ENCODE measurements at regions not wholly inside any gene's neighbourhood (a gene's known extent, or its start where the extent isn't known, plus 50 kb on each side); places are given as distances from the start of the nearest gene placed in this dataset.

- WGBS, 2 donors = 77 to 79% methylated on average over 2 of the region's 2 CpGs
Observed at GRCh38 chr18:42168487-42168886, 213.5 kb downstream of the PIK3C3 start.

DNA sequence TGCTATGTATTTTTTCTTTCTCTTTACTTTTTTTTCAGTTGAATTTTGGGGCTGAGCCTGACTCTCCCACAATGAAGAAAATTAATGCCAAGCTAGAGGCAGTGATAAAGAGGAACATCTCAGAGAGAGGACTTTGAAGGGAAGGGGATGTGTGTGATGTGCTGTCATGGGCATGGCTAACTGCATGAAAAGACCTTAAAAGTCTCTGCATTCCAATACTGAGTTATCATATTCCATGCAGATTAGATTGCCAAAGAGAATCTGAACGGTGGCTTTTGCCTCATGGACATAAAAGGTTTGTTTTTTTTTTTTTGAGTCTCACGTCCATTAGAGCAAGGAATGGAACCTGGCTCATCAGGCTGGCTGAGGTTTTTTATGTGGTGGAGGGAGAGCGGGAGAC is 213.9 kb downstream of the PIK3C3 start:
- Histone ChIP-seq H3K27ac (no peak overlapping the region), H3K4me3 (no peak overlapping the region), H3K36me3 (no peaks in the 10 kb centered on the region), H3K4me1 (no peaks in the 10 kb centered on the region), H3K27me3 (no peaks in the 10 kb centered on the region), H3K9me3 (no peaks in the 10 kb centered on the region)
- ATAC-seq (ENCODE audit: low FRiP score in 2 of 2) = no peak
- DNase-seq = no peak
- WGBS, 2 donors = 50 to 71% methylated on average over 3 of the region's 3 CpGs
- TF ChIP-seq POLR2A (IDR thresholded peaks at IDR 0.05) (no peak), POLR2AphosphoS5 (IDR thresholded peaks at IDR 0.05) (no peak), EP300 (IDR thresholded peaks at IDR 0.05) (no peak)
- TF ChIP-seq, protein P1, sequence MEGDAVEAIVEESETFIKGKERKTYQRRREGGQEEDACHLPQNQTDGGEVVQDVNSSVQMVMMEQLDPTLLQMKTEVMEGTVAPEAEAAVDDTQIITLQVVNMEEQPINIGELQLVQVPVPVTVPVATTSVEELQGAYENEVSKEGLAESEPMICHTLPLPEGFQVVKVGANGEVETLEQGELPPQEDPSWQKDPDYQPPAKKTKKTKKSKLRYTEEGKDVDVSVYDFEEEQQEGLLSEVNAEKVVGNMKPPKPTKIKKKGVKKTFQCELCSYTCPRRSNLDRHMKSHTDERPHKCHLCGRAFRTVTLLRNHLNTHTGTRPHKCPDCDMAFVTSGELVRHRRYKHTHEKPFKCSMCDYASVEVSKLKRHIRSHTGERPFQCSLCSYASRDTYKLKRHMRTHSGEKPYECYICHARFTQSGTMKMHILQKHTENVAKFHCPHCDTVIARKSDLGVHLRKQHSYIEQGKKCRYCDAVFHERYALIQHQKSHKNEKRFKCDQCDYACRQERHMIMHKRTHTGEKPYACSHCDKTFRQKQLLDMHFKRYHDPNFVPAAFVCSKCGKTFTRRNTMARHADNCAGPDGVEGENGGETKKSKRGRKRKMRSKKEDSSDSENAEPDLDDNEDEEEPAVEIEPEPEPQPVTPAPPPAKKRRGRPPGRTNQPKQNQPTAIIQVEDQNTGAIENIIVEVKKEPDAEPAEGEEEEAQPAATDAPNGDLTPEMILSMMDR (IDR thresholded peaks at IDR 0.05) = no peak

More at GRCh38 chr18:42168487-42168886, 213.5 kb downstream of the PIK3C3 start:
- ATAC-seq (ENCODE audit: low FRiP score in 2 of 2) = no peak
- H3K9me3 ChIP-seq = no peaks in the 10 kb centered on the region
- no peak overlapping the region for H3K4me3 ChIP-seq
- H3K27me3 ChIP-seq = no peaks in the 10 kb centered on the region
- no peak for DNase-seq
- H3K27ac ChIP-seq = no peak overlapping the region
- no peak for TF ChIP-seq POLR2AphosphoS5 (IDR thresholded peaks at IDR 0.05)
- TF ChIP-seq, protein P1 (IDR thresholded peaks at IDR 0.05) = no peak
- no peak for TF ChIP-seq EP300 (IDR thresholded peaks at IDR 0.05)
- TF ChIP-seq POLR2A (IDR thresholded peaks at IDR 0.05) = no peak
- no peaks in the 10 kb centered on the region for H3K4me1 ChIP-seq
- no peaks in the 10 kb centered on the region for H3K36me3 ChIP-seq

- DNase-seq (no peak), ATAC-seq (ENCODE audit: low FRiP score in 2 of 2) (no peak)
- Histone ChIP-seq H3K9me3 (no peaks in the 10 kb centered on the region), H3K4me1 (no peaks in the 10 kb centered on the region), H3K36me3 (no peaks in the 10 kb centered on the region), H3K27ac (no peak overlapping the region), H3K4me3 (no peak overlapping the region), H3K27me3 (no peaks in the 10 kb centered on the region)
- TF ChIP-seq POLR2AphosphoS5 (IDR thresholded peaks at IDR 0.05) = no peak
- TF ChIP-seq EP300 (IDR thresholded peaks at IDR 0.05) = no peak
- no peak for TF ChIP-seq POLR2A (IDR thresholded peaks at IDR 0.05)
- TF ChIP-seq, protein P1 (IDR thresholded peaks at IDR 0.05) = no peak
- WGBS, 2 donors = 89 to 100% methylated on average over 1 of the region's 1 CpG
Observed at GRCh38 chr18:42174909-42175308, 219.9 kb downstream of the PIK3C3 start.

DNA sequence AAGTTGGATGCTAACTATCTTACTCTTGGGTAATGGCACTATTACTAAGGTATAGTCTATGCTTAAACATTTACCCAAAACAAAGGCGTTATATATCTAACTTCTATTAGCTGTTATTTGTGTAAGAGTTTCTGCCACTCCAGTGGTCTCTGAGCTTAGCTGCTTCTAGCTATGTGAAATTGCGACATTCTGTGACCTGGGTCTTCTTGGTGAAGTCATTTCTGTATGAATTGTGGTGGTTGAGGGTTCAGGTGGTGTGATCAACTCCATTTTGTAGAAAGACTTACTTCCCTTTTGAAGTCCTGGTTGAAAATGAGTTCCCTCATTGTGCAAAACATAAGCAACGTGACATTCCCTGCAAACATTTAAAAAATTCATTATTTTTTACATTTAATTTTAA is 221.6 kb downstream of the PIK3C3 start:
- Histone ChIP-seq H3K4me3 (no peak overlapping the region), H3K36me3 (no peaks in the 10 kb centered on the region), H3K27ac (no peak overlapping the region), H3K4me1 (no peaks in the 10 kb centered on the region), H3K9me3 (no peaks in the 10 kb centered on the region), H3K27me3 (no peaks in the 10 kb centered on the region)
- TF ChIP-seq POLR2A (IDR thresholded peaks at IDR 0.05) = no peak
- TF ChIP-seq, protein P1 (IDR thresholded peaks at IDR 0.05) = no peak
- TF ChIP-seq EP300 (IDR thresholded peaks at IDR 0.05) = no peak
- TF ChIP-seq POLR2AphosphoS5 (IDR thresholded peaks at IDR 0.05) = no peak
- DNase-seq = no peak
- no peak for ATAC-seq (ENCODE audit: low FRiP score in 2 of 2)
- 79 to 81% methylated on average over 3 of the region's 3 CpGs for WGBS, 2 donors

DNA sequence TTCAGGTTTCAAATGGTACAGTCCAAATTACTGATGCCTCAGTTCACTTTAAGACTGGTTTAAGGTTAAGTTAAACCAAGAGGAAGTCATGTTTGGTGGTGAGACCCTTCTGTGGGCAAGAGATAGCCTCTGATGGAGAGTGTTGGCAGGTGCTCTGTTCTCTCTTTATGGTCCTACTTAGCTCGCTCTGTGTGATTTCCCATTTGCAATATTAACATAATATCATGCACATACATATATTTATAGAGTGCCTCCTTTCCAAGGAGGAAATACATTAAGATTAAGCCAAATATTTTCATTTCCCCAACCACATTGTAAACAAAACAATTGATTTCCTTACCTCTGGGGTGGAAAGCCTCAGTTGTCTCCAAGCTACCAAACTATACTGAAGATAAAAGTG is 222.4 kb downstream of the PIK3C3 start:
- Histone ChIP-seq H3K36me3 (no peaks in the 10 kb centered on the region), H3K4me3 (no peak overlapping the region), H3K4me1 (no peaks in the 10 kb centered on the region), H3K9me3 (no peaks in the 10 kb centered on the region), H3K27ac (no peak overlapping the region), H3K27me3 (no peaks in the 10 kb centered on the region)
- DNase-seq (no peak), ATAC-seq (ENCODE audit: low FRiP score in 2 of 2) (no peak)
- TF ChIP-seq, protein P1 (IDR thresholded peaks at IDR 0.05) = no peak
- no peak for TF ChIP-seq POLR2AphosphoS5 (IDR thresholded peaks at IDR 0.05)
- no peak for TF ChIP-seq EP300 (IDR thresholded peaks at IDR 0.05)
- TF ChIP-seq POLR2A (IDR thresholded peaks at IDR 0.05) = no peak
- 45 to 67% methylated on average over 1 of the region's 1 CpG for WGBS, 2 donors

All from upper lobe of left lung (tissue), 6 donors.